ENCODE measurements at regions not wholly inside any gene's neighbourhood (a gene's known extent, or its start where the extent isn't known, plus 50 kb on each side); places are given as distances from the start of the nearest gene placed in this dataset.

GRCh38 chr3:27590437-27591298 lies 106.5 kb upstream of the SLC4A7 start:
- DNase-seq (ENCODE audit: low read depth) = no peak

- DNase-seq (ENCODE audit: low read depth) = no peak
Observed at GRCh38 chr3:27589795-27590194, 105.6 kb upstream of the SLC4A7 start.

- no peak for DNase-seq (ENCODE audit: low read depth)
Observed at GRCh38 chr3:27585429-27585828, 101.2 kb upstream of the SLC4A7 start.

- no peak for DNase-seq (ENCODE audit: low read depth)
Observed at GRCh38 chr3:27584874-27585273, 100.7 kb upstream of the SLC4A7 start.

GRCh38 chr3:27581852-27582251 lies 97.7 kb upstream of the SLC4A7 start:
- DNase-seq (ENCODE audit: low read depth) = no peak

- DNase-seq (ENCODE audit: low read depth) = no peak
Observed at GRCh38 chr3:27578032-27578431, 93.8 kb upstream of the SLC4A7 start.

- DNase-seq (ENCODE audit: low read depth) = no peak
Observed at GRCh38 chr3:27577504-27577903, 93.3 kb upstream of the SLC4A7 start.

- DNase-seq (ENCODE audit: low read depth) = no peak
Observed at GRCh38 chr3:27576171-27576570, 92.0 kb upstream of the SLC4A7 start.

- DNase-seq (ENCODE audit: low read depth) = no peak
Observed at GRCh38 chr3:27575499-27575898, 91.3 kb upstream of the SLC4A7 start.

GRCh38 chr3:27574438-27574795 lies 90.2 kb upstream of the SLC4A7 start:
- no peak for DNase-seq (ENCODE audit: low read depth)

GRCh38 chr3:27573780-27574437 lies 89.7 kb upstream of the SLC4A7 start:
- no peak for DNase-seq (ENCODE audit: low read depth)

GRCh38 chr3:27573138-27573537 lies 89.0 kb upstream of the SLC4A7 start:
- DNase-seq (ENCODE audit: low read depth) = no peak

GRCh38 chr3:27571345-27571744 lies 87.2 kb upstream of the SLC4A7 start:
- no peak for DNase-seq (ENCODE audit: low read depth)

GRCh38 chr3:27570421-27571106 lies 86.4 kb upstream of the SLC4A7 start:
- no peak for DNase-seq (ENCODE audit: low read depth)

- no peak for DNase-seq (ENCODE audit: low read depth)
Observed at GRCh38 chr3:27568393-27568792, 84.2 kb upstream of the SLC4A7 start.

GRCh38 chr3:27567251-27567650 lies 83.1 kb upstream of the SLC4A7 start:
- no peak for DNase-seq (ENCODE audit: low read depth)

- DNase-seq (ENCODE audit: low read depth) = no peak
Observed at GRCh38 chr3:27565201-27565852, 81.1 kb upstream of the SLC4A7 start.

GRCh38 chr3:27561576-27561975 lies 77.4 kb upstream of the SLC4A7 start:
- DNase-seq (ENCODE audit: low read depth) = no peak

GRCh38 chr3:27560484-27561056 lies 76.4 kb upstream of the SLC4A7 start:
- DNase-seq (ENCODE audit: low read depth) = no peak

GRCh38 chr3:27559835-27560234 lies 75.7 kb upstream of the SLC4A7 start:
- DNase-seq (ENCODE audit: low read depth) = no peak

GRCh38 chr3:27559381-27559780 lies 75.2 kb upstream of the SLC4A7 start:
- DNase-seq (ENCODE audit: low read depth) = no peak

GRCh38 chr3:27557411-27557810 lies 73.2 kb upstream of the SLC4A7 start:
- DNase-seq (ENCODE audit: low read depth) = no peak
